HG03280 (cell line): ENCODE measurements at regions not wholly inside any gene's neighbourhood (a gene's known extent, or its start where the extent isn't known, plus 50 kb on each side); places are given as distances from the start of the nearest gene placed in this dataset.

Experiments used
- ATAC-seq: cut with Tn5 transposase; IDR thresholded peaks from one replicate; pipeline ENCODE4 v1.9.1; 2021; ENCODE audit warnings: mild to moderate bottlenecking, moderate library complexity; ENCODE audit not compliant: unreplicated experiment

DNA sequence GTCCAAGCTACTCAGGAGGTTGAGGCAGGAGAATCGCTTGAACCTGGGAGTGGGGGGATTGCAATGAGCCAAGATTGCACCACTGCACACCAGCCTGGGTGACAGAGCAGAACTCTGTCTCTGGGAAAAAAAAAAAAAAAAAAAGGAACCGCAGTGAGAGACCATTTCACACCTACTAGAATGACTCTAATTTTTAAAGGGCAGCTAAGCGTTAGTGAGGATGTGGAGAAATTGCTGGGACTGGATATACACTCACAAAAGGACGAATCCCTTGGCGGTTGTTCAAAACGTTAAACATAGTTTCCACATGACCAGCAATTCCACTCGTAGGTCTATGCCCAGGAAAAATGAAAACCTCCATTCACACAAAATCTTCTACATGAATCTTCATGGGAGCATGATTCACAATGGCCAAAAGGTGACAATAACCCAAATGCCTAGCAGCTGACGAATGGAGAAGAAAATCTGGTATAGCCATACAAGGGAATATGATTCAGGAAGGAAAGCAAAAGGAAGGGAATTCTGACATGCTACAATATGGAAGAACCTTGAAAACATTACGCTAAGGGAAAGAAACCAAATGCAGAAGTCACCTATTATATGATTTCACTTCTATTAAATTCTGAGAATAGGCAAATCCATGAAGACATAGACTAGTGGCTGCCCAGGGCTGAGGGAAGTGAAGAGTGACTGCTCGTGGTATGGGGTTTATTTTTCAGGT, 127.0 kb downstream of the CHSY1 start:
- ATAC-seq: no peak

DNA sequence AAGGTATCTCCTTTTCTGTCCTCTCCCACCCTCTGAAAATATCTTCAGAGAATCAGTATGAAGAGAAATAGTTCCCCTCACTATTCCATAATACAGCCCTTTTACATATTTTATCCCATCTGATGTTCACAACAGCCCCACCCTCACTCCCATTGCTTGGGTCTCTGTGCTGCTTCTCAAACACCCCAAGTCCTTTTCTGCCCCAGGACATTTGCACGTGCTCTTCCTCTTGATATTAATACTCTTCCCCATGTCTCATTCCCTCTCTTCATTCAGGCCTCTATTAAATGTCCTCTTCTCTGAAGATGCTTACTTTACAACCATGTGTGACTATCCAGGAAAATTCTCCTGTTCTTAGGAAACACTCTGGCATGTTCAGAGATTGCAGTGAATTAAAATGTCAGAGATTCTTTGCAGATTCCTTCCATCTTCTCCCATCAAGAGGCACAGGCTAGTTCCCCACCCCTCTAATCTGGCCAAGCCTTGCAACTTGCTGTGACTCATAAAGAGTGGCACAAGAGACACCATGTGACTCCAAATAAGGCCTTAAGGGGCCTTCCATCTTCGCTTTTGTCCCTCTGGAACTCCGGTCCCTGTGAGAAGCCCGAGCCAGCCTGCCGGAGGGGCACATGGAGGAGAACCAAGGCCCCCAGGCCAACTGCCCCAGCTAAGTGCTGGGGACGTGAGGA, 128.5 kb downstream of the CHSY1 start:
- ATAC-seq: no peak

- no peak for ATAC-seq
Measured at GRCh38 chr15:101122806-101123205, 129.0 kb downstream of the CHSY1 start.

GRCh38 chr15:101122266-101122665, 129.6 kb downstream of the CHSY1 start:
- ATAC-seq: no peak

DNA sequence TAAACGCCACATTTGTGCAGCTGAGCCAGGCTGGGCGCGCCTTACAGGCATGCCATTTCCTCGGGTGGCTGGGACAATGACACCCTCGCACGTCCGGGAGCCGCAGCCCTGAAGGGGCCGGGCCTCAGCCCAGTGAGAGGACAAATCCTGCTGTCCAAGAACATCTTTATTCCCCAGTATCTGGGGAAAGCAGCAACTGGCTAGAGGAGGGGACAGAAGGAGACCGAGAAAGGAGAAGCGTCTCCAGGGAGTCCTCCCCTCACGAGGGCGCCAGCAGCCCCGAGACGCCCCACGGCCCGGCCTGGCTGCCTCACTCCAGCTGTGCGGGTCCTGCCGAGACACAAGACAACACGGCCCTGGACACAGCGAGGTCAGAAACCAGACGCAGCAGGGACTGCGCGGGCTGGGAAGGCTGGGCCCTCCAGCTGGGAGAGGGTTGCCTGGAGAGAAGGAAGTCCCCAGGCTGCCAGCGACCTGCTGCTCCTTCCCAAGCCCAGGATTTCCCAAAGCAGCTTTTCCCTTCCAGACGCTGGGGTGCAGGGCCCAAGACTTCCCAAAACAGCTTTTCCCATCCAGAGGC, 130.2 kb downstream of the CHSY1 start:
- peak; percentile 47 for ATAC-seq

DNA sequence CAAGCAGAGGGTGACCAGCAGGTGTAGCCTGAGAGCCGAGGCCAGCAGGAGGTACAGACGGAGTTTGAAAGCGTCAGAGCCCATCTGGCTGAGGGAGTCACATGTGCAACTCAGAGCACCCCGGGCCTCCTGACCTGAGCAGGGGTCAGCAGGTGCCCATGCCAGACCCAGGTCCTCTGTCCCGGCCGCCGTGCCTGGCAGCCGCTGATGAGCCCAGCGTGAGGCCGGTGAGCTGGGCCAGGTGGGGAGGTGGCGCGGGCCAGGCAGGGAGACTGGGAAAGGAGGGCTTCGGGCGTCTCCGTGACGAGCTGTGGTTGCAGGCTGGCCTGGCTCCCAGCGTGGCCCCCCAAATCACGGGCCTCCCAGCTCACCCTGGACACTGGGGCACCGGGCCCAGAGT, 130.9 kb downstream of the CHSY1 start:
- no peak for ATAC-seq

DNA sequence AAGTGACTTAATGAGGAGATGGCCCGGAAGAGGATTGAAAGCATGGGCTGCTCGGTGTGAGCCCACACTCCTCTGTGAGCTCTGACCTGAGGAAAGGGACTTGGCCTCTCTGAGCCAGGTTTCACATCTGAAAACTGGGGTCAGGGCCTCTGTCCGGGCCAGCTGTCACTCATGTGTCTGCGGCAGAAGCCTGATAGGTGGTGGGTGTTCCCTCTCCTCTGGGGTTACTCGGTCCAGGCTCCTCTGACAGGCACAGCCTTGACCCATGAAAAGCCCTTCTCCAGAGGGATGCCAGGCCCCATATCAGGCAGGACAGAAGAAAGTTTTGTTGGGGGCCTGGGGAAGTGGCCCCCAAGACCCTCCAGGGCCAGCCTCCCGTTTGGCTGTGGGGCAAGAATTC, 131.4 kb downstream of the CHSY1 start:
- no peak for ATAC-seq
